ENCODE measurements at regions not wholly inside any gene's neighbourhood (a gene's known extent, or its start where the extent isn't known, plus 50 kb on each side); places are given as distances from the start of the nearest gene placed in this dataset.
A peak's percentile ranks its signal among the peaks of the same experiment; 100 is the strongest.

DNA sequence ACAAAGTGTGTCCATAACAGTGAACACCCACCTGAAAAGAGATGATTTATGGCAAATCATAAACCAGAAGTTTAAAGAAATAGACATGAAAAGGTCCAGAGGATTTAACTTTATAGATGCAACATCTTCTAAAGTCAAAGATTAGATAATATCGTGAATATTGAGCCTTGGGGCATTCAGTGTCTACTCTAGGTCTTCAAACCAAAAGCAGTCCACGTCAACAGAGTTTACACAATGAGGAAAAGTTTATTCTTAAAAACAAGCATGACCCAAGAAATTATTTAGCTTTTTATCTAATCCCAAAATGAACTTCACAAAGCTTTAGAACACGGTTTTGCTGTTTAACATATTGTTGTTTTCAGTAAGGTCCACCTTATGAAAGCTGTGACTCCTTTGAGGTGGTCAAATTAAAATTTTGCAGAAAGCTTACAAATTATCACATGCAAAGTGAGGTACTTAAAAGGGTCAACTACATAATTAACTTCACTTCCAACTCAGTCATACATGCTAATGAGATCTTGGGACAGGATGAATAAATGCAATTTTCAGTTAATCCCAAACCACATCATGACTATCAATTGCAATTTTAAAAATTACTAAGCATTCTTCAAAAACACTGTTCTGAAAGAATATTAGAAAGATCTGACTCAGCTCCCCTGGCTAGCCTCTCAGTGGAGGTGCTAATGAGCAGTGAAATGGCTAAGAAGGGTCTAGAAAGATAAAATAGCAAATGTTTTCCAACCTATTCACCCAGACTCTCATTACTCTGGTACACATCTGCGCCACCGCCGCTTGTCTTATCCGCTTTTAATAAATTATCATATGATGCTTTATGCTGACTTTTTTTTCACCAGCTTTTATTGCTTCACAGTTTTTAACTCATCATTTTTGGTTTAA lies 92.4 kb upstream of the WDR17 start:
- H3K4me1 Mint-ChIP-seq: peaks cover 35% of the 10 kb centered on the region
- no peak for ATAC-seq
- Histone ChIP-seq H3K27me3 (ENCODE audit: insufficient read depth) (no peaks in the 10 kb centered on the region), H3K4me3 (no peak overlapping the region), H4K20me1 (replicated peaks; ENCODE audit: insufficient read depth) (no peaks in the 10 kb centered on the region), H2AFZ (no peak overlapping the region), H3K36me3 (ENCODE audit: insufficient read depth) (no peaks in the 10 kb centered on the region), H3K4me2 (no peak overlapping the region), H3F3A (replicated peaks; ENCODE audit: low read depth) (no peaks in the 10 kb centered on the region), H3K4me1 (ENCODE audit: insufficient read depth) (peaks cover 36% of the 10 kb centered on the region), H3K79me2 (replicated peaks; ENCODE audit: insufficient read depth) (no peaks in the 10 kb centered on the region), H3K9me2 (ENCODE audit: insufficient read depth) (no peaks in the 10 kb centered on the region), H3K27ac (ENCODE audit: low read depth) (no peak overlapping the region)
- H3K4me3 Mint-ChIP-seq: no peak overlapping the region
- 0 out of 3 replicates have a peak, but pooled peaks cover under 1% of the 10 kb centered on the region for H3K9me3 Mint-ChIP-seq
- DNase-seq (ENCODE audit: low spot score): no peak
- peaks cover 3% of the 10 kb centered on the region; the same call in 2 of the 3 replicates for H3K36me3 Mint-ChIP-seq (ENCODE audit: low read depth)
- H3K27ac Mint-ChIP-seq: peak overlapping the region; percentile 72
- H3K27me3 Mint-ChIP-seq (ENCODE audit: insufficient read depth, low read depth, poor library complexity): peaks cover 2% of the 10 kb centered on the region
- no peak for TF ChIP-seq ZNF331 (CRISPR knock-in tag; IDR thresholded peaks at IDR 0.05; ENCODE audit: low read depth)
- TF ChIP-seq, protein P1, sequence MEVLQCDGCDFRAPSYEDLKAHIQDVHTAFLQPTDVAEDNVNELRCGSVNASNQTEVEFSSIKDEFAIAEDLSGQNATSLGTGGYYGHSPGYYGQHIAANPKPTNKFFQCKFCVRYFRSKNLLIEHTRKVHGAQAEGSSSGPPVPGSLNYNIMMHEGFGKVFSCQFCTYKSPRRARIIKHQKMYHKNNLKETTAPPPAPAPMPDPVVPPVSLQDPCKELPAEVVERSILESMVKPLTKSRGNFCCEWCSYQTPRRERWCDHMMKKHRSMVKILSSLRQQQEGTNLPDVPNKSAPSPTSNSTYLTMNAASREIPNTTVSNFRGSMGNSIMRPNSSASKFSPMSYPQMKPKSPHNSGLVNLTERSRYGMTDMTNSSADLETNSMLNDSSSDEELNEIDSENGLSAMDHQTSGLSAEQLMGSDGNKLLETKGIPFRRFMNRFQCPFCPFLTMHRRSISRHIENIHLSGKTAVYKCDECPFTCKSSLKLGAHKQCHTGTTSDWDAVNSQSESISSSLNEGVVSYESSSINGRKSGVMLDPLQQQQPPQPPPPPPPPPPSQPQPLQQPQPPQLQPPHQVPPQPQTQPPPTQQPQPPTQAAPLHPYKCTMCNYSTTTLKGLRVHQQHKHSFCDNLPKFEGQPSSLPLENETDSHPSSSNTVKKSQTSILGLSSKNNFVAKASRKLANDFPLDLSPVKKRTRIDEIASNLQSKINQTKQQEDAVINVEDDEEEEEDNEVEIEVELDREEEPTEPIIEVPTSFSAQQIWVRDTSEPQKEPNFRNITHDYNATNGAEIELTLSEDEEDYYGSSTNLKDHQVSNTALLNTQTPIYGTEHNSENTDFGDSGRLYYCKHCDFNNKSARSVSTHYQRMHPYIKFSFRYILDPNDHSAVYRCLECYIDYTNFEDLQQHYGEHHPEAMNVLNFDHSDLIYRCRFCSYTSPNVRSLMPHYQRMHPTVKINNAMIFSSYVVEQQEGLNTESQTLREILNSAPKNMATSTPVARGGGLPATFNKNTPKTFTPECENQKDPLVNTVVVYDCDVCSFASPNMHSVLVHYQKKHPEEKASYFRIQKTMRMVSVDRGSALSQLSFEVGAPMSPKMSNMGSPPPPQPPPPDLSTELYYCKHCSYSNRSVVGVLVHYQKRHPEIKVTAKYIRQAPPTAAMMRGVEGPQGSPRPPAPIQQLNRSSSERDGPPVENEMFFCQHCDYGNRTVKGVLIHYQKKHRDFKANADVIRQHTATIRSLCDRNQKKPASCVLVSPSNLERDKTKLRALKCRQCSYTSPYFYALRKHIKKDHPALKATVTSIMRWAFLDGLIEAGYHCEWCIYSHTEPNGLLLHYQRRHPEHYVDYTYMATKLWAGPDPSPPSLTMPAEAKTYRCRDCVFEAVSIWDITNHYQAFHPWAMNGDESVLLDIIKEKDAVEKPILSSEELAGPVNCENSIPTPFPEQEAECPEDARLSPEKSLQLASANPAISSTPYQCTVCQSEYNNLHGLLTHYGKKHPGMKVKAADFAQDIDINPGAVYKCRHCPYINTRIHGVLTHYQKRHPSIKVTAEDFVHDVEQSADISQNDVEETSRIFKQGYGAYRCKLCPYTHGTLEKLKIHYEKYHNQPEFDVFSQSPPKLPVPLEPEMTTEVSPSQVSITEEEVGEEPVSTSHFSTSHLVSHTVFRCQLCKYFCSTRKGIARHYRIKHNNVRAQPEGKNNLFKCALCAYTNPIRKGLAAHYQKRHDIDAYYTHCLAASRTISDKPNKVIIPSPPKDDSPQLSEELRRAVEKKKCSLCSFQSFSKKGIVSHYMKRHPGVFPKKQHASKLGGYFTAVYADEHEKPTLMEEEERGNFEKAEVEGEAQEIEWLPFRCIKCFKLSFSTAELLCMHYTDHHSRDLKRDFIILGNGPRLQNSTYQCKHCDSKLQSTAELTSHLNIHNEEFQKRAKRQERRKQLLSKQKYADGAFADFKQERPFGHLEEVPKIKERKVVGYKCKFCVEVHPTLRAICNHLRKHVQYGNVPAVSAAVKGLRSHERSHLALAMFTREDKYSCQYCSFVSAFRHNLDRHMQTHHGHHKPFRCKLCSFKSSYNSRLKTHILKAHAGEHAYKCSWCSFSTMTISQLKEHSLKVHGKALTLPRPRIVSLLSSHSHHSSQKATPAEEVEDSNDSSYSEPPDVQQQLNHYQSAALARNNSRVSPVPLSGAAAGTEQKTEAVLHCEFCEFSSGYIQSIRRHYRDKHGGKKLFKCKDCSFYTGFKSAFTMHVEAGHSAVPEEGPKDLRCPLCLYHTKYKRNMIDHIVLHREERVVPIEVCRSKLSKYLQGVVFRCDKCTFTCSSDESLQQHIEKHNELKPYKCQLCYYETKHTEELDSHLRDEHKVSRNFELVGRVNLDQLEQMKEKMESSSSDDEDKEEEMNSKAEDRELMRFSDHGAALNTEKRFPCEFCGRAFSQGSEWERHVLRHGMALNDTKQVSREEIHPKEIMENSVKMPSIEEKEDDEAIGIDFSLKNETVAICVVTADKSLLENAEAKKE (CRISPR knock-in tag; IDR thresholded peaks at IDR 0.05): no peak
- no peak for TF ChIP-seq EZH2 (IDR thresholded peaks at IDR 0.05; ENCODE audit: low read depth, unreplicated experiment)
- TF ChIP-seq, protein P2, sequence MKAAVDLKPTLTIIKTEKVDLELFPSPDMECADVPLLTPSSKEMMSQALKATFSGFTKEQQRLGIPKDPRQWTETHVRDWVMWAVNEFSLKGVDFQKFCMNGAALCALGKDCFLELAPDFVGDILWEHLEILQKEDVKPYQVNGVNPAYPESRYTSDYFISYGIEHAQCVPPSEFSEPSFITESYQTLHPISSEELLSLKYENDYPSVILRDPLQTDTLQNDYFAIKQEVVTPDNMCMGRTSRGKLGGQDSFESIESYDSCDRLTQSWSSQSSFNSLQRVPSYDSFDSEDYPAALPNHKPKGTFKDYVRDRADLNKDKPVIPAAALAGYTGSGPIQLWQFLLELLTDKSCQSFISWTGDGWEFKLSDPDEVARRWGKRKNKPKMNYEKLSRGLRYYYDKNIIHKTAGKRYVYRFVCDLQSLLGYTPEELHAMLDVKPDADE (IDR thresholded peaks at IDR 0.05): no peak
- TF ChIP-seq EZH2phosphoT487 (IDR thresholded peaks at IDR 0.05; ENCODE audit: unreplicated experiment): no peak
- no peak for TF ChIP-seq NANOG (IDR thresholded peaks at IDR 0.05; ENCODE audit: borderline replicate concordance)
- no peak for TF ChIP-seq CREB1 (CRISPR knock-in tag; IDR thresholded peaks at IDR 0.05; ENCODE audit: low read depth)
- no peak for TF ChIP-seq JUNB (IDR thresholded peaks at IDR 0.05; ENCODE audit: unreplicated experiment)
- TF ChIP-seq, protein P3, sequence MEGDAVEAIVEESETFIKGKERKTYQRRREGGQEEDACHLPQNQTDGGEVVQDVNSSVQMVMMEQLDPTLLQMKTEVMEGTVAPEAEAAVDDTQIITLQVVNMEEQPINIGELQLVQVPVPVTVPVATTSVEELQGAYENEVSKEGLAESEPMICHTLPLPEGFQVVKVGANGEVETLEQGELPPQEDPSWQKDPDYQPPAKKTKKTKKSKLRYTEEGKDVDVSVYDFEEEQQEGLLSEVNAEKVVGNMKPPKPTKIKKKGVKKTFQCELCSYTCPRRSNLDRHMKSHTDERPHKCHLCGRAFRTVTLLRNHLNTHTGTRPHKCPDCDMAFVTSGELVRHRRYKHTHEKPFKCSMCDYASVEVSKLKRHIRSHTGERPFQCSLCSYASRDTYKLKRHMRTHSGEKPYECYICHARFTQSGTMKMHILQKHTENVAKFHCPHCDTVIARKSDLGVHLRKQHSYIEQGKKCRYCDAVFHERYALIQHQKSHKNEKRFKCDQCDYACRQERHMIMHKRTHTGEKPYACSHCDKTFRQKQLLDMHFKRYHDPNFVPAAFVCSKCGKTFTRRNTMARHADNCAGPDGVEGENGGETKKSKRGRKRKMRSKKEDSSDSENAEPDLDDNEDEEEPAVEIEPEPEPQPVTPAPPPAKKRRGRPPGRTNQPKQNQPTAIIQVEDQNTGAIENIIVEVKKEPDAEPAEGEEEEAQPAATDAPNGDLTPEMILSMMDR (conservative IDR thresholded peaks at IDR 0.05; ENCODE audit: low read depth in 2 of 2): no peak
- no peak for TF ChIP-seq STAT1 (IDR thresholded peaks at IDR 0.05; ENCODE audit: unreplicated experiment)
- TF ChIP-seq, protein P4, sequence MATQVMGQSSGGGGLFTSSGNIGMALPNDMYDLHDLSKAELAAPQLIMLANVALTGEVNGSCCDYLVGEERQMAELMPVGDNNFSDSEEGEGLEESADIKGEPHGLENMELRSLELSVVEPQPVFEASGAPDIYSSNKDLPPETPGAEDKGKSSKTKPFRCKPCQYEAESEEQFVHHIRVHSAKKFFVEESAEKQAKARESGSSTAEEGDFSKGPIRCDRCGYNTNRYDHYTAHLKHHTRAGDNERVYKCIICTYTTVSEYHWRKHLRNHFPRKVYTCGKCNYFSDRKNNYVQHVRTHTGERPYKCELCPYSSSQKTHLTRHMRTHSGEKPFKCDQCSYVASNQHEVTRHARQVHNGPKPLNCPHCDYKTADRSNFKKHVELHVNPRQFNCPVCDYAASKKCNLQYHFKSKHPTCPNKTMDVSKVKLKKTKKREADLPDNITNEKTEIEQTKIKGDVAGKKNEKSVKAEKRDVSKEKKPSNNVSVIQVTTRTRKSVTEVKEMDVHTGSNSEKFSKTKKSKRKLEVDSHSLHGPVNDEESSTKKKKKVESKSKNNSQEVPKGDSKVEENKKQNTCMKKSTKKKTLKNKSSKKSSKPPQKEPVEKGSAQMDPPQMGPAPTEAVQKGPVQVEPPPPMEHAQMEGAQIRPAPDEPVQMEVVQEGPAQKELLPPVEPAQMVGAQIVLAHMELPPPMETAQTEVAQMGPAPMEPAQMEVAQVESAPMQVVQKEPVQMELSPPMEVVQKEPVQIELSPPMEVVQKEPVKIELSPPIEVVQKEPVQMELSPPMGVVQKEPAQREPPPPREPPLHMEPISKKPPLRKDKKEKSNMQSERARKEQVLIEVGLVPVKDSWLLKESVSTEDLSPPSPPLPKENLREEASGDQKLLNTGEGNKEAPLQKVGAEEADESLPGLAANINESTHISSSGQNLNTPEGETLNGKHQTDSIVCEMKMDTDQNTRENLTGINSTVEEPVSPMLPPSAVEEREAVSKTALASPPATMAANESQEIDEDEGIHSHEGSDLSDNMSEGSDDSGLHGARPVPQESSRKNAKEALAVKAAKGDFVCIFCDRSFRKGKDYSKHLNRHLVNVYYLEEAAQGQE (IDR thresholded peaks at IDR 0.05; ENCODE audit: unreplicated experiment): no peak
